SU-DHL-6 (cell line): ENCODE measurements at regions not wholly inside any gene's neighbourhood (a gene's known extent, or its start where the extent isn't known, plus 50 kb on each side); places are given as distances from the start of the nearest gene placed in this dataset.

Experiments used
- CTCF ChIP-seq: fragments of 200-600 bp; sonication (generic); IDR thresholded peaks from one replicate; pipeline ENCODE4 v1.5.1; 2017; ENCODE audit warnings: antibody characterized with exemption, mild to moderate bottlenecking, low read length, moderate library complexity; ENCODE audit not compliant: insufficient read depth, poor library complexity, severe bottlenecking
- EZH2phosphoT487 ChIP-seq: fragments of 200-600 bp; sonication (generic), shearing (Covaris generic); conservative IDR thresholded peaks from 2 replicates; pipeline ENCODE4 v1.6.1; 2018; ENCODE audit warnings: mild to moderate bottlenecking, antibody characterized with exemption, low read length, moderate library complexity, mixed read lengths

GRCh38 chr6:71722736-71723135 lies 163.6 kb upstream of the RIMS1 start:
- TF ChIP-seq CTCF = no peak
- no peak for TF ChIP-seq EZH2phosphoT487
